ENCODE measurements at regions not wholly inside any gene's neighbourhood (a gene's known extent, or its start where the extent isn't known, plus 50 kb on each side); places are given as distances from the start of the nearest gene placed in this dataset.

DNA sequence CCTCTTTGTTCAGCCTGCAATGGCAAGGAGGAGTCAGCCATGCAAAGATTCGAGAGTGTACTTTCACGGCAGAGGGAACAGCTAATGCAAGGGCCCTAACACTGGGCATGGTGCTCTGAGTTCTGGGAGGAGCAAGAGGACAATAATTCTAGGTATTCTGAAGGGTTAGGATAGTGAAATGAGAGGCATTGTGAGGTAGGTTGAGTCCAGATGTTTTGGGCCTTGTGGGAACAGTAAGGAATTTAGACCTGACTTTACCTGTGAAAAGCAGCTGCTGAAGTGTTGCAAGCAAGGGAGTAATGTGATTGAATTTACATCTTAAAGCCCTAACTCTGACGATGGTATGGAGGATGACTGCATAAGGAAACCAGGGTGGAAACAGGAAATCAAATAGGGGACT, 211.6 kb downstream of the CNTN3 start:
- Histone ChIP-seq H4K20me1 (ENCODE audit: insufficient read depth, low read length) (no peaks in the 10 kb centered on the region), H3K36me3 (replicated peaks; ENCODE audit: insufficient read depth, low read length) (no peaks in the 10 kb centered on the region), H2AFZ (ENCODE audit: low read length) (no peak overlapping the region), H3K27me3 (replicated peaks; ENCODE audit: insufficient read depth, low read length) (no peaks in the 10 kb centered on the region), H3K9ac (ENCODE audit: low read length) (no peak overlapping the region), H3K4me1 (ENCODE audit: low read length) (no peaks in the 10 kb centered on the region), H3F3A (ENCODE audit: insufficient read depth, low read length) (no peaks in the 10 kb centered on the region), H3K9me3 (replicated peaks; ENCODE audit: insufficient read depth, low read length) (no peaks in the 10 kb centered on the region), H3K79me2 (ENCODE audit: low read length) (no peaks in the 10 kb centered on the region), H3K4me2 (ENCODE audit: low read depth, low read length) (no peak overlapping the region), H3K27ac (ENCODE audit: low read length) (no peak overlapping the region), H3K4me3 (ENCODE audit: low read length) (no peak overlapping the region), H3K9me2 (replicated peaks; ENCODE audit: insufficient read depth, low read length) (no peaks in the 10 kb centered on the region)
- TF ChIP-seq EZH2 (optimal IDR thresholded peaks at IDR 0.05; ENCODE audit: low read depth, low read length) (no peak), EZH2phosphoT487 (IDR thresholded peaks at IDR 0.05; ENCODE audit: low read length) (no peak)
- TF ChIP-seq, protein P1, sequence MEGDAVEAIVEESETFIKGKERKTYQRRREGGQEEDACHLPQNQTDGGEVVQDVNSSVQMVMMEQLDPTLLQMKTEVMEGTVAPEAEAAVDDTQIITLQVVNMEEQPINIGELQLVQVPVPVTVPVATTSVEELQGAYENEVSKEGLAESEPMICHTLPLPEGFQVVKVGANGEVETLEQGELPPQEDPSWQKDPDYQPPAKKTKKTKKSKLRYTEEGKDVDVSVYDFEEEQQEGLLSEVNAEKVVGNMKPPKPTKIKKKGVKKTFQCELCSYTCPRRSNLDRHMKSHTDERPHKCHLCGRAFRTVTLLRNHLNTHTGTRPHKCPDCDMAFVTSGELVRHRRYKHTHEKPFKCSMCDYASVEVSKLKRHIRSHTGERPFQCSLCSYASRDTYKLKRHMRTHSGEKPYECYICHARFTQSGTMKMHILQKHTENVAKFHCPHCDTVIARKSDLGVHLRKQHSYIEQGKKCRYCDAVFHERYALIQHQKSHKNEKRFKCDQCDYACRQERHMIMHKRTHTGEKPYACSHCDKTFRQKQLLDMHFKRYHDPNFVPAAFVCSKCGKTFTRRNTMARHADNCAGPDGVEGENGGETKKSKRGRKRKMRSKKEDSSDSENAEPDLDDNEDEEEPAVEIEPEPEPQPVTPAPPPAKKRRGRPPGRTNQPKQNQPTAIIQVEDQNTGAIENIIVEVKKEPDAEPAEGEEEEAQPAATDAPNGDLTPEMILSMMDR (IDR thresholded peaks at IDR 0.05; ENCODE audit: low read length) = no peak
- no peak for DNase-seq

DNA sequence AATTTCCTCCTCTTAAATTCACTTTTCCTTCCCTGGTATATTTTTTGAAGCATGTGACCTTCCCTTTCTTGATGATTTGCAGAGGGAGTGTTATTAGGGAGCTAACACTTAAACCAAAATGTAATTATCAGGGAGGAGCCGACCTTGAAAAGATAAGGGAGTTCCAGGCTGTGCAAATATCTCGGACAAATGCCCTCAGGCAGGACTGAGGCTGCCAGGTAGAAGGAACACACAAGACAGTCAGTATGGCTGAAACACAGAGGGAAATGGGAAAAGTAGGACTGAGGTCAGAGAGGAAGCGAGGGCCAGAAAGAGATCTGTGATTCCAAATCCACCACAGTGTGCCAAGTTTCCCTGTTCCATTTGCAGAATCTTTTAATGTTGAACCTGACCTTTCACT, 221.0 kb downstream of the CNTN3 start:
- Histone ChIP-seq H3K4me1 (ENCODE audit: low read length) (no peaks in the 10 kb centered on the region), H3K27me3 (replicated peaks; ENCODE audit: insufficient read depth, low read length) (no peaks in the 10 kb centered on the region), H3K9ac (ENCODE audit: low read length) (no peak overlapping the region), H4K20me1 (ENCODE audit: insufficient read depth, low read length) (no peaks in the 10 kb centered on the region), H3K27ac (ENCODE audit: low read length) (no peak overlapping the region), H3K4me3 (ENCODE audit: low read length) (no peak overlapping the region), H2AFZ (ENCODE audit: low read length) (no peak overlapping the region), H3K4me2 (ENCODE audit: low read depth, low read length) (no peak overlapping the region), H3K9me3 (replicated peaks; ENCODE audit: insufficient read depth, low read length) (no peaks in the 10 kb centered on the region), H3K9me2 (replicated peaks; ENCODE audit: insufficient read depth, low read length) (no peaks in the 10 kb centered on the region), H3F3A (ENCODE audit: insufficient read depth, low read length) (no peaks in the 10 kb centered on the region), H3K36me3 (replicated peaks; ENCODE audit: insufficient read depth, low read length) (no peaks in the 10 kb centered on the region), H3K79me2 (ENCODE audit: low read length) (no peaks in the 10 kb centered on the region)
- no peak for DNase-seq
- TF ChIP-seq EZH2phosphoT487 (IDR thresholded peaks at IDR 0.05; ENCODE audit: low read length) (no peak), EZH2 (optimal IDR thresholded peaks at IDR 0.05; ENCODE audit: low read depth, low read length) (no peak)
- TF ChIP-seq, protein P1 (IDR thresholded peaks at IDR 0.05; ENCODE audit: low read length) = no peak

DNA sequence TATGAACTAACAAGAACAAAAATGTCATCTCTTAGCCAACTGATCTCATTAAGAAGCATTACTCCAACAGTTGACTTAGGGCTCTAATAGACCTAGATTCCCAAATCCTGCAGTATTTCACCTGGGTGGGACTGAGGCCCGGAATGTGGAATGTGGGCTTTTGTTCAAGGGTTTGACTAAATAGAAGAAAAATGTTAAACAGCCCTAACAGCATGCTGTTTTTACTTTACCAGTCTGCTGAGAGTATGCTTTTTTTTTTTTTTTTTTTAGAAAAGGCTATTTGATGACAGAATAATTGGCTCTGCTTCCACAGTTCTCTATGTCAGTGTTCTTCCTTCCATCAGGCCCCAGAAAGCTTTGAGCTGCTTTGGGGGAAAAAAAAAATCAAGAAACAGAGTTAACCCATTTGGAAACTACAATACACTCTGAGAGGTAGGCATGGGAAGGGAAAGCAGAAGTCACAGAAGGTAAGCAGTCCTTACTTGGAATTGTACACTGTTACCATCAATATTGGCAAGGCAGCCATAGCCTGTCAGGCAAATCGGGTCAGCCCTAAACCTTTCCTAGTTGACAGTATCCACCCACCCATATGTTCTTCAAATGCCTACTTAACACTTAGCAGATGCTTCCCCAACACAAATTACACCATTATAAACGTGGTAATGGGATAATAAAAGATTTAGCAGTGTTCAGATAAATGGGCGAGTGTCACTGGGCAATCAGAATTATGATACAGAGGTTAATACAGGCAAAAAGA, 224.2 kb downstream of the CNTN3 start:
- H3K36me3 ChIP-seq (replicated peaks; ENCODE audit: insufficient read depth, low read length) = no peaks in the 10 kb centered on the region

More for the DNA sequence above, 224.2 kb downstream of the CNTN3 start:
- Histone ChIP-seq H4K20me1 (ENCODE audit: insufficient read depth, low read length) (no peaks in the 10 kb centered on the region), H2AFZ (ENCODE audit: low read length) (no peak overlapping the region), H3K79me2 (ENCODE audit: low read length) (no peaks in the 10 kb centered on the region), H3K27me3 (replicated peaks; ENCODE audit: insufficient read depth, low read length) (no peaks in the 10 kb centered on the region), H3K27ac (ENCODE audit: low read length) (no peak overlapping the region), H3F3A (ENCODE audit: insufficient read depth, low read length) (no peaks in the 10 kb centered on the region), H3K4me1 (ENCODE audit: low read length) (no peaks in the 10 kb centered on the region), H3K4me3 (ENCODE audit: low read length) (no peak overlapping the region), H3K9ac (ENCODE audit: low read length) (no peak overlapping the region), H3K9me3 (replicated peaks; ENCODE audit: insufficient read depth, low read length) (no peaks in the 10 kb centered on the region), H3K4me2 (ENCODE audit: low read depth, low read length) (no peak overlapping the region), H3K9me2 (replicated peaks; ENCODE audit: insufficient read depth, low read length) (no peaks in the 10 kb centered on the region)
- no peak for DNase-seq
- TF ChIP-seq EZH2phosphoT487 (IDR thresholded peaks at IDR 0.05; ENCODE audit: low read length) (no peak), EZH2 (optimal IDR thresholded peaks at IDR 0.05; ENCODE audit: low read depth, low read length) (no peak)
- TF ChIP-seq, protein P1 (IDR thresholded peaks at IDR 0.05; ENCODE audit: low read length) = no peak
